GM19240 (cell line): ENCODE measurements at regions not wholly inside any gene's neighbourhood (a gene's known extent, or its start where the extent isn't known, plus 50 kb on each side); places are given as distances from the start of the nearest gene placed in this dataset.
"Not testable (repeated sequence)": the region's sequence is repeated elsewhere in the genome, so short reads cannot be mapped to it uniquely, and the experiment has no call there.

ENCODE experiments used
- DNase-seq: peaks from one replicate; pipeline ENCODE4 v3.0.0; 2011; ENCODE audit warnings: low spot score; ENCODE audit not compliant: insufficient read length

DNA sequence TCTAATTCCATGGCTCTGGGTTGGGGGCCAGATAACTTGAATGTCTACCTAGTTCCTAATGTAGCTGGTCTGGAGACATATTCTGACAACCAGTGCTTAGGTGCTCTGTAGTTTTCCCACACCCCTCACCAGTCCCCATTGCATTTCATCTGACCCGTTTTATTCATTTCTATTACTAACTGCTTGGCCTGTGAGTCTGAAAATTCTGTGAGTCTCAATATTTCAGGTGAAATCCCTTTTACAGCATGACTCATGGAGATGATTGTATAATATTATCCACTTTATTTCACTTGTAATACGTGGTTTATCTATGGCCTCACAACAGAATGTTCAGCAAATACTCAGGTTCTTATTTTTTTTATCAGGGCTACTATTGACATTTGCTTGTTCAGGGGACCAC is 103.7 kb upstream of the UGP2 start:
- DNase-seq = no peak

DNA sequence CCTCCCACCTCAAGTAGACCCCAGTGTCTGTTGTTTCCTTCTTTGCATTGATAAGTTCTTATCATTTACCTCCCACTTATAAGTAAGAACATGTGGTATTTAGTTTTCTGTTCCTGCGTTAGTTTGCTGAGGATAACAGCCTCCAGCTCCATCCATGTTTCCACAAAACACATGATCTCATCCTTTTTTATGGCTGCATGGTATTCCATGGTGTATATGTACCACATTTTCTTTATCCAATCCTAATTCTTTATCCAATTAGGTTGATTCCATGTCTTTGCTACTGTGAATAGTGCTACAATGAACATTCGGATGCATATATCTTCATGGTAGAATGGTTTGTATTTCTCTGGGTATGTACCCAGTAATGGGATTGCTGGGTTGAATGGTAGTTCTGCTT is 102.5 kb upstream of the UGP2 start:
- not testable (repeated sequence) for DNase-seq

DNA sequence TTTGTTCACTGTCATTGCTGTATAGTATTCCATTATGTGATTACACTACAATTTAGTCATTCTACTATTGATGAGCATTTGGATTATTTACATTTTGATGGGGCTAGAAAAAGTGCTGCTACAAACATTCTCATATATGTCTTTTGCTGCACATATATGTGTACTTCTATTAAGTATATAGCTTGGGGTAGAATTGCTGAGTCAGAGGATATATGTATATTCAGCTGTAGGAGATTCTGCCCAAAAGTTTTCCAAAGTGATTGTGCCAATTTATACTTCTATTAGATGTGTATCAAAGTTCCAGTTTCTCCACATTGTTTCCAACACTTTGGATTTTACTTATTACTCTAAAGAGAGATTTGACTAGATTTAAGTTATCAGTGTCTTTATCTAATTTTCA is 101.7 kb upstream of the UGP2 start:
- DNase-seq = no peak

DNA sequence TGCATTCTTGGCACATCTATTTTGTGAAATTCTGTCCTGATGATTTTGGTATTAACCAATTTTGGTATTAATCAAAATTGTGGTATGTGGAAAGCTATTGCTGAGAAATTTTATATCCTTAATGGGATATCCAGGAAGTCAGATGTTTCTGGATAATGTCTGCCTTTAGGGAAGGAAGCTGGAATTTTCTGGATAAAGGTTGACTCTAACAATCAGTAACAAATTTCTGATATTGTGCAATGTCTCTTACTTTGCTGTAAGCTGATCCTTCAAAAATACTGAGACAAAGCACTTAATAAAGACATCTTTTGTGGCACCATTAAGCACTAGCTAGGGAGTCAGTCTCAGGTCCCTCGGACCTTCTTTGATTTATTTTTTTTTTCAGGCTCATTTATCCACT is 100.8 kb upstream of the UGP2 start:
- DNase-seq = no peak

DNA sequence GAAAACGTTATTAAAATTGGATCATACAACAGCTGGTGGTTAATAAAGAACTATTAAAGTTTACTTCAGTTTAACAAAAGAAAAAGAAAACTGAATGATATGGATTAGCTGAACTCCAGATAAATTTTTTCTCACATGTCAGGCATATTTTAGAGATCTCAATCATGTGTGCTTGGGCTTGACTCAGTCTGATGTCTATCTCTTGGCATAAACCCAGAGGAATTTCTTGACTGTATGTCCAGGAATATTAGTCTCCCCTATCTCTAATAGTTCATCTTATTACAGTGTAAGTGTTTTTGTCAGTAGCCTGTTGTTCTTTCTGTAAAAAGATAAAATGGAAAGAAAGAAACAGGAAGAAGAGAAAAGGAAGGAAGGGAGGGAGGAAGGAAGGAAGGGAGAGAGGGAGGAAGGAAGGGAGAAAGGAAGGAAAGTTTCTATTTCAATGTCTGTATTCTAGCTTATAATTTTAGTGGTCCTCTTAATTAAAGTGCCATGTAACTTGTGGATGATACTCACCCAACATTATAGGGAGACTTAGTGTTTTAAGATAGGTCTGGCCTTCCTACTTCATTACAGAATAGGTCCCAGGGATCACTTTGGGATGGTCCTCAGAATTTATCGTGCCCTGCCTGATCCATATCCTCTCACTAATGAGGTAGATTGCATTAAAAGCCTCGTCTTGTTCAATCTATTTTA is 99.7 kb upstream of the UGP2 start:
- no peak for DNase-seq

DNA sequence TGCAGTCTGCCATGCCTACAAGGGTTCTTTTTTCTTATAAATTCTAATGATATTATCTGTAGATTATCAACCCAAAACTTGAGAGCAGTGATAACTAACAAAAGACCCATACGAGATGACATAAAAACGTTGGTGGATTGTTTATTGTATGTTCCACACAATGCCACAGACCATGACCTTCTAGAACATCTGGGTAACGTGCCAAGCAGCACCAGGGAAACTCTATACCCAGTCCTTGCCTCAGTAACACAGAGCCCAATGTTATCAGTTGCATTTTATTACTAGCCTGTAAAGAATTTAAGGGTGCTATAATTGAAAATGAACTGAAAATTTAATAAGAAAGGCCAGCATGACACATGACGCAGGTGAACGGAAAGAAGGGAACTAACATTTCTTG is 99.1 kb upstream of the UGP2 start:
- DNase-seq = no peak

DNA sequence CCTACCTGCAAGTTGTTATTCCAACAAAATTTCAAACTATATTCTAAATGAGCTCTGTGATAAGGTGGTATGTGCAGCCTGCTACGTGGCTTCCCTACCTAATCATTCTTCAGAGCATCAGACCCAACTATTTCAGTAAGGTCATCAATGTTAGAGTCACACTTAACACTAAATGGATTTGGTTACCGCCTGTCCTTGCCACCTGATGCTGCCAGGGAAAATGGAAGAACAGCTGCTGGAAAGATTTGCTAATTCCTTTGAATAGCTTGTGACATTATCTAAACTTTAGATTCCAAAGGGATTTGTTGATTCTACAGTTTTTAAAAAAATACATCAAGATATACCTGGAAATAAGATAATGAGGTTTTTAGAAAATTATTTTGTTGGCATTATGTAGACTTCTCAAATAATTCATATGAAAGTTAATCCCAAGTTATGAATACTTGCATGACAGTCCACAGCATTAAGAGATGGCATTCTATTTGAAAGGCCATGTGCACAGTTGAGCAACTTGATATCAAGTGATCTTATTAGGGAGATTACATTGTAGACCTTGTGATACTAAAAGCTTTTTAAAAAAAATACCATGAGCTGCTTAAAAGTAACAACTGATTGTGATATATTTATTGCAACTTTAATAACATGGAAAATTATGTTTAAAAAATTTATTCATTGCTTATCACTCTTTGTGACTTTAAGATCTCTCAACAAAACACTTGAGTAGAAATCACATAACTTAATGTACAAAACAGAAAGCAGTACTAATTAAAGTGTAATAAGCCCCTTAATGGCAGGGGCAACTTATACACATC is 98.3 kb upstream of the UGP2 start:
- no peak for DNase-seq

DNA sequence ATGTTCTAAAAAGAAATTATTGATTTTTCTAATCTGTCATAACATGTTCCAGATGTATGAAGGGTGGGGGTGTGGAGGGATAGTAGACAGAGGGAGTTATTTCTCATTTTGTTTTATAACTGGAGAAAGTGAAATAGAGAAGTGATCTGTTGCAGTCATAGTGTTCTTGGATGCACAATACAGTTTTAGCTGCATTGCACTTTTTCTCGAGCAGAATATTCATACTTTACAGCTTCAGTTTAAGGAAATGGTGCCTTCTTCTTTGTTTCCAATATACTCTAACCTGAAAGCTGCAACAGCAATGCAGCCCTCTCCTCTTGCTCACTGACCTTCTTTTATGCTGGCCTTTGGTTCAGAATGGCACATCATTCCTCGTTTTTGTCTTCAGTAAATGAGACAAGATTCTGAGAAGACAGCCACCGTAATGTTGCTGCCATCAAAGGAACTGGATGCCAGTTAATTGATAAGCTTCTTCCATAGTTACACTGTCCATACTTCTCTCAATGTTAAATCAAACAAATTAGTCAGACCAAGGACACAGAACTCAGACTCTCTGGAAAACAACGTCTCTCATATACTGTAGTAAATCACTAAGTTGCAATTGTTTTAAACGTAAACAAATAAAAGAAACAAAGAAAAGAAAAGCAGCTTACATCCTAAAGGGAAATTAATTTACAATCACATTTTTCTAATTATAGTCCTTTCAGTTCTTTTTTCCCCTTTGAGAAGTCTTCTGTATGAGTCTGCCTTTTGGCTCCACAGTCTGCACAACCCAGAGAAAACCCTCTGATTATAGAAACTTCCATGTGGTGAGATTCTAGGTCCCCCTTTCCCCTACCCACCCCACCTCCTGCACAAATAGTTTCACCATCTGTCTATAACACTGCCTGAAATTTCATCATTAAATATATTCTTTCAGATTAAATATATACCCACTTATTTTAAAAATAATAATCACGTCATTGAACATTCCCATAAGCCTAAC is 97.4 kb upstream of the UGP2 start:
- DNase-seq = no peak

DNA sequence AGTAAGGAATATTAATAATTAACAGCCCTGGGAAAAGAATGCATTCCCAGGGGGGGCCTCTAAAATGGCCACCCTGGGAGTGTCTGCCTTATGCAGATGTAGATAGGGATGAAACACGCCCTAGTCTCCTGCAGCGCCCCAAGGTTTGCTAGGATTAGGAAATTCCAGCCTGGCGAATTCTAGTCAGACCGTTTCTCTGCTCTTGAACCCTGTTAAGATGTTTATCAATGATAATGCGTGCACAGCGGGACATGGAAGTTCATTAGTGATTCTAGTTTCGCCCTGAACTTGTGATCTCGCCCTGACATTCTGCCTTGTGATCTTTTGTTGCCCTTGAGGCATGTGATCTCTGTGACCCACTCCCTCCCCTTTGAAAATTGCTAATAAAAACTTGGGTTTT is 95.1 kb upstream of the UGP2 start:
- DNase-seq = not testable (repeated sequence)

DNA sequence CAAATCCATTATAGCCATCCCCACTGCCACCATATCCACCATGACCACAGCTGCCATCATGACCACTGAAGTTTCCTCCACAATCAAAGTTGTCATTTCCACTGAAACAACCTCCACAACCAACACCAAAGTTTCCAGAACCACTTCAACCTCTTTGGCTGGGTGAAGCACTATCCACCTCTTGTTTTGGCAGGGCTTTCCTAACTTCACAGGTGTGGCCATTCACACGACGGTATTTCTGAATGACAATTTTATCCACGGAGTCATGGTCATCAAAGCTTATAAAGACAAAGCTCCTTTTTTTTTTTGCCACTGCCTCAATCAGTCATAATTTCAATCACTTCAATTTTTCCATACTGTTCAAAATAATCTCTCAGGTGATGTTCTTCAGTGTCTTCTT is 89.8 kb upstream of the UGP2 start:
- no peak for DNase-seq

DNA sequence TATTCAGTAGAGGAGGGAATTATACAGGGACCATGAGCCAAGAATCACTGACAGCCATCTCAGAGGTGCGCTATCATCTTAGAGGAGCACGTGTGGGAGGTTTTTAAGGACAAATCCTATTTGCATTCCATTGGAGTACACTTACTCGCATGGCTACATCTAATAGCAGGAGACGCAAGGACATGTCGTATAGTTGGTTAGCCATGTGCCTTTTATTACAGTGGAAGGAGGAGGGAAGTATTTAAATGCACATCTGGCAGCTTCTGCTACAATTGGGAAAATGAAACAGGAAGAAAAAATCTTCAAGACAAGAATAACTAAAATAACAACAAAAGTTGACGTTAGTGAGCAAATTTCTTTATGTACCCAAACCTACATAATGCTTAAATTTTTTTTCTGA is 86.5 kb upstream of the UGP2 start:
- no peak for DNase-seq

DNA sequence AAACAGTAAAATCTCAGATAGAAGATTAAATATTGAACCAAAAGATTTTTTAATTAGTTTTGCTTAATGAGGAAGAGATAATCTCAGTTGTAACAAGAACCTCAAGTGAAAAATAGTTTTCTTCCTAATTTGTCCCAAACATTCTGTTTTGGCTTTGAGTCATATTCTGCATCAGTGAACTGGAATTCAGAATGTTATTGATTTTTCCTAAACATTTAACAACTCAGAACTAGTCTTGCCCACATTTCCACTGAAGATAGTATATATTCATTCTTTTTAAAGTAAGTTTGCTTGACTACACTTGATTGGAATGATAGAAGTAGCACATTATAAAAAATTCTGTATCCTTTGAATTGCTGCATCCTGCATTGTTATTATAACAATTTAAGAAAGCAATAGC is 85.7 kb upstream of the UGP2 start:
- no peak for DNase-seq

DNA sequence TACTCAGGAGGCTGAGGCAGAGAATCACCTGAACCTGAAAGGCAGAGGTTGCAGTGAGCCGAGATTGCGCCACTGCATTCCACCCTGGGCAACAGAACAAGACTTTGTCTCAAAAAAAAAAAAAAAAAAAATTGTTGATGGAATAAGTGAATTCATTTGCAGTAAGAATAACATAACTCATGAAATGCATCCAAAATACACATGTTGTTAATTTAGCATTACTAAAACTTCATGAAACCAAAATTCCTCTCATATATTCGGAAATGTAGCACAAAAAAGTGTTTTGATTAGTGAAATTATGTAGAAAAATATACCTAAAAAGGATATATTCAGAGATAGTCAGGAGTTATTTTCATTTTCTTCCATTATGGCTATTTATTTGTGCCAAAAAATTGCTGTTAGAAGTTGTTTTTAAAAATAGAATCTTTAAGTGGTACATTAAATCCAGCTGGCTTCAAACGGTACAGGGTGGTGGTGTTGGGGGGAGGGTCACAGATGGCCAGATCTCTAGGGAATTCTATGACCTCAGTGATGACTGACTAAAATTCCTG is 78.2 kb upstream of the UGP2 start:
- DNase-seq = no peak

DNA sequence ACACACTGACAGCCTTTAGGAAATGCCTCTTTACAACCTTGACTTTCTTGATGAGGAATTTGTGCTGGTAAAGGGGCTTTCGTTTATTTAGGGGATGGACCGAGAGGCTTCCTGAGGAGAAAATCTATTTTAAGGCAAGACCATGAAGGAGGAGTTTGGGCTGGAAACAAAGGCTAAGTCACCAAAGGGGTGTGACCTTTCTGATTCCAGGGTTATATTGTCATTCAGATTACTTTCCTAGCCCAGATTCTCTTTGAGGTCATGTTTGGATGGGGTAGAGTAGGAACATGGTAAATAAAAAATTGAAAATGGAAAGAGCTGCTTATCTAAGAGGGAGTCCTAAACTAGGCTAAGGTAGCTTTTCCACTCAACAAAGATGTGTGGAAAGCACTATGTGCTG is 77.1 kb upstream of the UGP2 start:
- no peak for DNase-seq

DNA sequence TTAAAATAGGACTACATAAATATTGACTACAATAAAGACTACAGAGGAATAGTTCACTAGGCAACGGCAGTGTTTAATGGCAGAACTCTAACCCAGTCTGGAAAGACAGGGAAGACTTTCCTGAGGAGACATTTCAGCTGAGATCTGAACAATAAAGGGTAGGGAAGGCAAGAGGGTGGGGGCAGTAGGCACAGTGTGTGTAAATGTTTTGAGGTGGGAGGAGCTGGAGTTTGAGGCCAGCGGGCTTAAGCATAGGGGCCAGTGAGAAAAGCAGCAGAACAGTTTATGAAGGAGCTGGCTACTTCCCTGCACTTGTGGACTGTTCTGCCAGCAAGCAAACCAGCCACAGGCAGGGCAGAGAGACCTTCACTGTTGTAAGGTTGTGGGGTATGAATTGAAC is 76.6 kb upstream of the UGP2 start:
- DNase-seq = no peak

DNA sequence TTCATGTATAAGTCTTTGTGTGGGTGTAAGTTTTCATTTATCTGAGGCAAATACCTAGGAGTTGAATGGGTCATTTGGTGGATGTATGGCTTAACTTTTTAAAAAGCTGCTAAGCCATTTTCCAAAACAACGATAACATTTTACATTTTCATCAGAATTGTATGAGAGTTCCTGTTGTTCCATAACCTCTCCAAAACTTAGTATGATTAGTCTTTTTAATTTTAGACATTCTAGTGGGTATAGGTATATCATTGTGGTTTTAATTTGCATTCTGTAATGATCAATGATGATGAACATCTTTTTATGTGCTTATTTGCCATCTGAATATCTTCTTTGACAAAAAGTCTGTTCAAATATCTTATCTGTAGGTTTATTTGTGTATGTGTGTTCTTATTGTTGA is 74.4 kb upstream of the UGP2 start:
- DNase-seq = no peak

DNA sequence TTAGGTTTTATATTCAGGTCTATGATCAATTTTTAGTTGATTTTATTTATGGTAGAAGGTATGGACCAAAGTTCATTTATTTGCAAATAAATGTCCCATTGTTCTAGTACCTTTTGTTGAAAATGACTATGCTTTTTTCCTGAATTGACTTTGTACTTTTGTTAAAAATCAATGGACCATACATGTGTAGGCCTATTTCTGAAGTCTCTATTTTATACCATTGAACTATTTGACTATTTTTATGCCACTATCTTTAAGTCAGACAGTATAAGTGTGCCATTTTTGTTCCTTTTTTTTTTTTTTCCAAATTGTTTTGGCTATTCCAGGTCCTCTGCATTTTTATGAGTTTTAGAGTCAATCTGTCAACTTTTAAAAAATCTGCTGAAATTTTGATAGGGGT is 73.6 kb upstream of the UGP2 start:
- no peak for DNase-seq

DNA sequence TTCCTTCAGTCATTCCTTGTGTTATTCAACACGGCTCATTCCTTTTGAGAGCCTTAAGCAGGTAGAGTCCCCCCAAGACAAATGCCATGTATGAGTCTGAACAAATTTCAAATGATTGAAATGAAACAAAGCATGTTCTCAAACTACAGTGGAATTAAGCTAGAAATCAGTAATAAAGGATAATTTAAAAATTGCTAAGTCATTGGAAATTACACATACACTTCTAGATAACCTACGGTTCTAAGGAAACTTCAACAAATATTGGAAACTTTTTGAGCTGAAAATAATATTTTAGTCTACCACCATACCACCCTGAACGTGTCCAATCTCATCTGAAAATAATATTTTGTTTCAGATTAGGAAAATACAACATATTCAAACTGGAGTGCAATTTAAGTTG is 71.8 kb upstream of the UGP2 start:
- no peak for DNase-seq

DNA sequence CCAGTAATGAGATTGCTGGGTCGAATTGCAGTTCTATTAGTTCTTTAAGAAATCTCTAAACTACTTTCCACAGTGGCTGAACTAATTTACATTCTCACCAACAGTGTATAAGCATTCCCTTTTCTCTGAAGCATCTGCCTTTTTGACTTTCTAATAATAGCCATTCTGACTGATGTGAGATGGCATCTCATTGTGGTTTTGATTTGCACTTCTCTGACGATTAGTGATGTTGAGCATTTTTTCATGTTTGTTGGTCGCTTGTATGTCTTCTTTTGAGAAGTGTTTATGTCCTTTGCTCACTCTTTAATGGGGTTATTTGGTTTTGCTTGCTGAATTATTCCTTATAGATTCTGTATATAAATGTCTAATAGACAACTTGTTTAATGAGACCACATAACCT is 69.6 kb upstream of the UGP2 start:
- no peak for DNase-seq

DNA sequence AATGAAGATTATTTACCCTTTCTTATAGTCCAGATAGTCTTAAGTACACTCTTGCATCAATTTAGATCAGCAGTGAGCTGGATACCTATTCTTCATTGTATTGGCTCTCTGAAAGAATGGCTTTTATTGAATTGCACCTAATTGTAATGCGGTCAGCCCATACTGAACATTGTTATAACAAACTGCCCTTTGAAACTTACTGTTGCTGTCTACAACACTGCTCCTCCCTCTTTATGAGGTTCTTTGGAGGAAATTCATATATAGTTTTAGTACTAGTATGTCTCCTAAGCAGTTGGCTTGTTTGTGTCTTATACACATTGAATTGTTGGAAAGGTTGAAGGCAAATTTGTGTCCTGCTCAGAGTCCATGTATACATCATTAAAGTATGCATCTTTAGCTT is 66.5 kb upstream of the UGP2 start:
- no peak for DNase-seq

DNA sequence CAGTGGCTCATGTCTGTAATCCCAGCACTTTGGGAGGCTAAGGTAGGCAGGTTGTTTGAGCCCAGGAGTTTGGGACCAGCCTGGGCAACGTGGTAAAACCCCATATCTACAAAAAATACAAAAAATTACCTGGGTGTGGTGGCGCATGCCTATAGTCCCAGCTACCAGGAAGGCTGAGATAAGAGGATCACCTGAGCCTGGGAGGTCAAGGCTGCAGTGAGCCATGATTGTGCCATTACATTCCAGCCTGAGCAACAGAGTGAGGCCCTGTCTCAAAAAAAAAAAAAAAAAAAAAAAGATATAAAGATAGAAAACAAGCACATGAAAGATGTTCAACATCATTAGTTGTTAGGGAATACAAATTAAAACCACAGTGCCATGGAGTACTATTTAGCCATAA is 65.3 kb upstream of the UGP2 start:
- DNase-seq = no peak

DNA sequence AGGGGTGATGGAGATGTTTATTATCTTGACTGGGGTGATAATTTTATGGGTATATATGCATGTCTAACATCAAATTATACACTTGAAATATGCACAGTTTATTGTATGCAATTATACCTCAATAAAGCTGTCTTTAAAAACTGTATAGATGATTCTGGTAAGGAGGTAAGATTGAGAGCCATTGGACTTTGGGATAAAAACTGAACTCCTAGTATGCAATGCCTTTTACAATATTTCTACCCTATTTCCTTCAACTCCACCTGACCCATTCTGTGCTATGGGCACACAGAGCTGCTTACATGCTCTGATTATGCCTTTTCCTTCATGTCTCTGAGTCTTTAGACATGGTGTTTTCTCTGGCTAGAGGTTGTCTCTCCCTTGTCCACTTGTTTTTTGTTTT is 63.9 kb upstream of the UGP2 start:
- no peak for DNase-seq
